ENCODE measurements at regions not wholly inside any gene's neighbourhood (a gene's known extent, or its start where the extent isn't known, plus 50 kb on each side); places are given as distances from the start of the nearest gene placed in this dataset.

GRCh38 chr9:107219486-107220077 lies 63.5 kb upstream of the RAD23B start:
- TF ChIP-seq CTCF (IDR thresholded peaks at IDR 0.05; ENCODE audit: low read length) (no peak), EZH2 (optimal IDR thresholded peaks at IDR 0.05; ENCODE audit: low read depth, low read length) (no peak)

Data from MM.1S (cell line).